ENCODE measurements at regions not wholly inside any gene's neighbourhood (a gene's known extent, or its start where the extent isn't known, plus 50 kb on each side); places are given as distances from the start of the nearest gene placed in this dataset.

- no peak for DNase-seq
Observed at GRCh38 chr11:111137846-111138245, 107.7 kb upstream of the POU2AF2 start.

DNA sequence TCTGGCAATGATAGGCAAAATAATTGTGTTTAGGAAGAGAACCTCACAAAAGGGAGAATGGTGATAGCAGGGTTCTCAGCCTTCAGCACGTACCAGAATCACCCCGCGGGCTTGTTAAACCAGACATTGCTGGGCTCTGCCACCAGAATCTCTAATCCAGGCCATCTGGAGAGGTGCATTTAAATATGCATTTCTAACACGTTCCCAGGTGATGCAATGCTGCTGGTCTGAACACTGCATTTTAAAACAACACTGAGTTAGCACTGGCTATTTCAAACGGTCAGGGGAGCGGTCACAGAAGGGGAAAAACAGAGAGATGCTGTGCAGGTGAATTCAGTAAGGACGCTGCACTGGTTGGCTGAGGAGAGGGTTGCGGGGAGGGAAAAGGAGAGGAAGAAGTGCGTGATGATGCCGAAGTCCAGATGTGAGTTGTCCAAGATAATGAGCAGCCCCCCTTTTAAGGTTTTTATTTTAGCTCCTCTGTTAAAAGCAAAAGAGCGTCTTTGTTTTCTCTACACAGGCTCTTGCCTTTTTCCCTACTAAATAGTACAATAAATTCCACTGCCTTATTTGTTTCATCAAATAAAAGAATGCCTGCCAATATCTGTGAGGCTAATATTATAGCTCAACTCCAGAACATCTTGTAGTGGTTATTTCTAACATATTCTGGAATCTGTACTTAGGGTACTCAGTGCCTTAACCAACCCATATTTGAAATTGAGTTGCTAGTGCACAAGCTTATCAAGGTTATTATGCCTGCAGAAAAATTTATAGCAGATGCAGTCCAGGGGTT, 109.6 kb upstream of the POU2AF2 start:
- no peak for DNase-seq

GRCh38 chr11:111135101-111135500, 110.4 kb upstream of the POU2AF2 start:
- DNase-seq: no peak

DNA sequence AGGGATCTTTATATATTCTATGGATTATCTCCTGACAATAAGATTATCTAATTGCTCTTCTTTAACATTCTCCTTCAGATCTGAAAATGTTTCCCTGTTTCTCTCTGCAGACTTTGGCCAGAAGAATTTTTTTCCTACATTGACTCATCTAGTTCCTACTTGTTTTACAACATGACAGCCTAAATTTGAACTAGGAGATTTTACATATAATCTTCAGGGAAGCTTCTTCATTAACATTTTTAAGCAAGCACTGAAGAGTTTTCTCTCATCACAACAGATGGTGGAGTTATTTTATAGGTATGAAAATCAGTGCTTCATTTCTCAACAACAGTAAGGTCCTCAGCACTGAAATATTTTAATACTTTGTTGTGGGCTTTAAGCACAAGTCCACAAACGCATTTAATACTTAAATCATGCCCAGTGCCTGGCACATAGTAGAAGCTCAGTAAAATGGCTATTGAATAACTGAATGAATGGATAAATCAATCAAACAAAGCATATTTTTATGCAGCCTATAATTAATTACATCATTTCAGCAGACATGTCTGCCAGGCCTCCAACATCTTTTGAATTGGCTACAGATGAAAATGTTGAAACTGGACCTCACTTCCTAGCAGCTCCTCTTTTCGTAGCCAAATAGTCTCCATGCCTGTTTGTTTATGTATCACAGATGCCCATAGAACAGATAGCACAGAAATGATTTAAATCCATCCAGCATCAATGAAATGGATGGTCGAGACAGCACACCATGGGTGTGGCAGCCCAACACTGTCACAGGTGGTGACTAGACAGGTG, 117.3 kb upstream of the POU2AF2 start:
- DNase-seq: no peak

DNA sequence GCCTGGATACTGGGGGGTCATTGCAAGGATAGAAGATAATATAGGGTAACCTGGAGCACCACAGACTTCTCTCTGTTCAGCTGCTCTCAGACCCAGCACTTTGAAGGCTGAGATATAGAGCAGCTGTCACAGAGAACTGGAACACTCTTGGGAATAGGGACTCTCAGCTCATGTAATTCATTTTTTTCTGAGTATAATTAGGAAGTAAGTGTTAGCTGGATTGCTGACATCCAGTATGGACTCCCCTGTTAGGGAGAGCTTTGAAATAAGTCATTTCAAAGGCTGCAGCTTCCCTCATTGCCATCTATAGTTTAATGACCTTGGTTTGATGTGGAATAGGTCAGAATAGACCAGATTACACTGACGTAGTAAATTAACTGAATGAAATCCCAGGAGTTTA, 120.8 kb upstream of the POU2AF2 start:
- no peak for DNase-seq

DNA sequence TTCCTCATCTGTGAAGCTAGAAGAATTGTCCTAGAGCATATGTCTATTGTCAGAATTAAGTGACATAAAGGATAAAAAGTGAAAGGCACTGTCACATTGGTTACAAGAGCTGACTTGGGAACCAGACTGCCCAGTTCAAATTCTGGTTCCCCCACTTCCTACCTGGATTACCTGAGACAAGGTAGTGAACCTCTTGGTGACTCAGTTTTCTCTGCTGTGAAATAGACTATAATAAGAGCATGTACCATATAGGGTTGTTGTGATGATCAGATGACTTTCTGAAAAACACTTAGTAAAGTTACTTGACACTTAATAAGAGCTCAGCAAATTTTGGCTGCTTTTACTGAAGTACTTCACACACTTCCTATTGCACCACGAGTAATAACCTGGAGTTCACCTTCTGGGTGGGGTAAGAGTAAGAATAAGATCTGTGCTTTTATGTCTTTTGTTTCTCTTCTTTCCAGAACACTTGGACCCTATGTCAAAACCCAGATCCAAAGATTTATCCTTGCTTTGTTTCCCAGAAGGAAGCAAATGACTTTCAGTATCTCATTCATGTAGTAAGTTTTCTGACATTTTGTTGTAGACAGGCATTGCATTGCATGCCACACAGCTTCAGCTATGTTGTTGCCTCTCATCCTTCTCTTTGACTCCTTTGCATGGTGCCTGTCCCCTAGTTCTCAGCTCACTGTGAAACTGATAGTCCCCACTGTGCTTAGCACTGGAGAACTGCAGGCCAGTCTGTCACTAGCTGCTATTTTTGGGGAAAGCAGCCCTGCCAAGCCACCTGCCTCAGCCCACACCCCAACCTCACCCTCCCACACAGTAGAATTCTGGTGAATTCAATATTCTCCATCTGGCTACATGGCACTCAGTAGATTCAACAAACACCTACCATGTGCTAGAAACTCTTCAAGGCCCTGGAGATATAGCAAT, 121.8 kb upstream of the POU2AF2 start:
- no peak for DNase-seq

GRCh38 chr11:111120696-111121302, 124.7 kb upstream of the POU2AF2 start:
- DNase-seq: no peak

DNA sequence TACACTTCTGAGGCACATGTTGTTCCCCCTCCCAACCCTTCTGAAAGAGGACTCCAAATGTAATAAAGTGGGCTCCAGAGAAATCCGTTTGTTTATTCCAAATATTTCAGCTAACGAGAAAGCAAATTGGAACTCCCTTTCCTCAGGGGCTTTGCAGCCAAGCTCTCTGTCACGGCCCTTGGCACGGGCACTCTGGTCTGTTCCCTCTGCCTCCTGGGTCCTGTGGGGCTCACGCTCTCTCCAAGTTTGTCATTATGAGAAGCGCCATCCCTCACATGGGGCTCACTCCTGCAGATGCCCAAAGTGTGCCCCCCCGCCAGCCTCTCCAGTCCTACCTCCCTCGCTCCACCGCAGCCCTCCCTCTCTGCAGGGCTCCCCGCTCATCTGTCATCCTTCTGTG, 125.4 kb upstream of the POU2AF2 start:
- no peak for DNase-seq

DNA sequence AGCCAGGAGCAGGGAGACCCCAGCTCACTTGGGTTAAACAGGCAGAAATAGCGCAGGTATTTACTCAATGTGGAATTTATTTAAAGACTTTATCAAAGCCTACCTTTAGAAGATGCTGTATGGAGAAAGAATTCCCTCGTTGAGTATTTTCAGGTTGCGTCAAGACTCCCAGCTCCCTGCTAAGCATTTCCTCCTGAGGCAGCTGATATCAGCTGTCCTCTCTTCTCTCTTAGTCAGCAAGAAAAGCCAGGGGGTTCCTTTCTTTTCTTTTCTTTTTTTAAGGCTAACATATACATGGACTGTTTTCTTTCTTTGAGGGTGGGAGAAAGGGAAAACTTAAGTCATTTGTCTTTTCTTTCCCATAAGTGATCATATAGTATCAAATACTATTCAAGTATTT, 125.8 kb upstream of the POU2AF2 start:
- DNase-seq: no peak

GRCh38 chr11:111115890-111116289, 129.6 kb upstream of the POU2AF2 start:
- no peak for DNase-seq

GRCh38 chr11:111114091-111114490, 131.4 kb upstream of the POU2AF2 start:
- no peak for DNase-seq

- DNase-seq: no peak
Observed at GRCh38 chr11:111112614-111113013, 132.9 kb upstream of the POU2AF2 start.

DNA sequence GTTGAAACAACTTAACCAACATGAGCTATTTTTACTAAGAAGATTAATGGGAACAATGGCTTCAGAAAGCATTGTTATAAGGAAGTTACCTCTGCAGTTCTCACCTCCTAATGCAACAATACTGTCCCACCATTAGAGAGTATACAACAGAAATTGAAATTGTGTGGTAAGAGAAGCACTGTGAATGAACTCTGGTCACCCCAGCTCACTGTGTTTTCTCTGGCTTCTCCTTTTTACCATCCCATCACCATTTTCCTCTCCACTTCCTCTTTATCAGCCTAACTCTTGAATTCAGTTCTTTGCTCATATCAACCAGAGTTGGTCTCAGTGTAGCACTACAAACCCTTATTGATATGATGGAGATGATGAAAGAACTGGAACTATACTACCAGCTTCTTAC, 138.0 kb upstream of the POU2AF2 start:
- no peak for DNase-seq

GRCh38 chr11:111106641-111107040, 138.9 kb upstream of the POU2AF2 start:
- no peak for DNase-seq

GRCh38 chr11:111105566-111105965, 140.0 kb upstream of the POU2AF2 start:
- DNase-seq: no peak

GRCh38 chr11:111104185-111104584, 141.3 kb upstream of the POU2AF2 start:
- DNase-seq: no peak

- no peak for DNase-seq
Observed at GRCh38 chr11:111101881-111102280, 143.6 kb upstream of the POU2AF2 start.

- DNase-seq: no peak
Observed at GRCh38 chr11:111099028-111099713, 146.4 kb upstream of the POU2AF2 start.

DNA sequence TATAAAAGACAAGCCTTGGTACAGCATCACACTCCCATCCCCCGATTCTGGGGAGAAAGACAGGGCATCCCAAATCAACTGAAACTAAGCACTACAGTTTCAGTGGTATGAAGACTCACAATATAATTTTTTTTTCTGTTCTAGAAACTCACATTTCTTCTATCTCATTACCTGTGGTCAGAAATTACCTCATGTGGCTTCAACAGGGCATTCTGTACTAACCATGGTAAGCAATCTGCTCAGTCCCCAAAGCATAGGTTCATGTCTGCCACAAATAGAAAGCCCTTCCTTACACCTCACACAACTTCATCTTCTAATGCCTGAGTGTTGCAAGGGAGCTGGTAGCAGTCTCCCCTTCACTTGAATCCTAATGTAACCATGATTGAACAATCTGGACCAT, 147.4 kb upstream of the POU2AF2 start:
- DNase-seq: no peak

GRCh38 chr11:111097191-111097590, 148.3 kb upstream of the POU2AF2 start:
- peak; percentile 1 for DNase-seq

- no peak for DNase-seq
Observed at GRCh38 chr11:111095327-111095726, 150.2 kb upstream of the POU2AF2 start.

DNA sequence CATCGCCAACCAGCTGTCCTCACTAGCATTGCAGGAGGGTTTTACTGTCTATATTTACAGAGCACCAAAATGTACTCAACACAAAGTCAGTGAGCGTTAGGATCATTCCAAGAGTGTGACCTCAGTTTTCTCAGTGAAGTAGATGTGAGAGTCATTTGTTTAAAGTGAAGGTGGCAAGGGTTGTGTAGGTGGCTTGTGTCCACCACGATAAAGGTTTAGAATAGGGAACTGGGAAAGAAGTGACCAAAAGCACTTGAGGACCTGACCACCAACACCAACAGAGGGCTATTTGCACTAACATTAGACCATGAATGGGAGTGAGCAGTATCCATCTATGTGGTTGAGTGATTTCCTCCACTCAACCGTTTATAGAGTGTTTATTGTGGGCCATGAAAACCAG, 152.5 kb upstream of the POU2AF2 start:
- DNase-seq: no peak

Measured in CD4-positive, alpha-beta T cell treated with Interferon gamma for 1 hour (primary cell).